IMR-90 (cell line): ENCODE measurements at regions not wholly inside any gene's neighbourhood (a gene's known extent, or its start where the extent isn't known, plus 50 kb on each side); places are given as distances from the start of the nearest gene placed in this dataset.

ENCODE experiments used
- BHLHE40 ChIP-seq: fragments of 150-350 bp; IDR thresholded peaks from 2 replicates; pipeline ENCODE4 v1.6.1; 2016; ENCODE audit warnings: mild to moderate bottlenecking, low read depth, low read length
- CTCF ChIP-seq: conservative IDR thresholded peaks from 2 replicates; pipeline ENCODE4 v1.5.1; 2012; ENCODE audit warnings: mild to moderate bottlenecking, low read depth, low read length, improper control_type of control experiment
- MAFK ChIP-seq: IDR thresholded peaks from 2 replicates; pipeline ENCODE4 v1.6.1; 2012; ENCODE audit warnings: low read depth, low read length, improper control_type of control experiment
- MAZ ChIP-seq: IDR thresholded peaks from 2 replicates; pipeline ENCODE4 v1.6.1; 2012; ENCODE audit warnings: low read depth, mild to moderate bottlenecking, low read length, improper control_type of control experiment, moderate library complexity, borderline replicate concordance
- POLR2A ChIP-seq: IDR thresholded peaks from 2 replicates; pipeline ENCODE4 v1.6.1; 2012; ENCODE audit warnings: mild to moderate bottlenecking, low read depth, low read length
- USF2 ChIP-seq: fragments of 150-350 bp; IDR thresholded peaks from 2 replicates; pipeline ENCODE4 v1.6.1; 2017; ENCODE audit warnings: mild to moderate bottlenecking, antibody characterized with exemption, low read length, low read depth

- no peak for TF ChIP-seq CTCF
- TF ChIP-seq POLR2A = no peak
- no peak for TF ChIP-seq USF2
- no peak for TF ChIP-seq MAFK
- no peak for TF ChIP-seq MAZ
- no peak for TF ChIP-seq BHLHE40
Observed at GRCh38 chrX:139052461-139052860, 340.9 kb upstream of the FGF13 start.
